Glomerular visceral epithelial cell (primary cell): ENCODE measurements at regions not wholly inside any gene's neighbourhood (a gene's known extent, or its start where the extent isn't known, plus 50 kb on each side); places are given as distances from the start of the nearest gene placed in this dataset.
"Not testable (repeated sequence)": the region's sequence is repeated elsewhere in the genome, so short reads cannot be mapped to it uniquely, and the experiment has no call there.

Experiments
- DNase-seq: peaks from one replicate; pipeline ENCODE4 v3.0.0-alpha.2; 2016; ENCODE audit errors: extremely low spot score

DNA sequence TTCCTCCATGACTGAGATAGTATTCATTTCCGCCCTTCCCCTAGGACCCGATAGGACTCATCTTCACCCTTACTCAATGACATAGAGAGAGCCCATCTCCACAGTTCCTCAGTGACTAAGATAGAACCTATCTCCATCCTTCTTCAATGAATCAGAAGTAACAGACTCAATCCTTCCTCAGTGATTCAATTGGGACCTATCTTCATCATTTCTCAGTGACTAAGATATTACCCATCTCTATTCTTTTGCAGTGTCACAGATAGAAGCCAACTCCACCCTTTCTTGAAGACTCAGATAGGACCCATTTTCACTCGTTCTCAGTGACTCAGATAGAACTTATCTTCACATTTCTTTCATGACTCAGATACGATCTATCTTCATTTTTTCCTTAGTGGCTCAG is 164.6 kb downstream of the FBXO4 start:
- DNase-seq = no peak

DNA sequence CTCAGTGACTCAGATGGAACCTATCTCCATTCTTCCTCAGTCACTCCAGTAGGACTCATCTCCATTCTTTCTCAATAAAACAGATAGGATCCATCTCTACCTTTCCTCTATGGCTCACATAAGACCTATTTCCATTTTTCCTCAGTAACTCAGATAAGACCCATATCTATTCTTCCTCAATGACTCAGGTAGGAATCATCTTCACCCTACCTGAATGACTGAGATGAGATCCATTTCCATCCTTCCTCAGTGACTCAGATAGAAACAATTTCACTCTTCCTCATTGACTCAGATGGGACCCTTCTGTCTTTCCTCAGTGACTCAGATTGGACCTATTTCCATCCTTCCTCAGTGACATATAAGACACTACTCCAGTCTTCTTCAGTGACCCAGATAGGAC is 165.1 kb downstream of the FBXO4 start:
- no peak for DNase-seq

DNA sequence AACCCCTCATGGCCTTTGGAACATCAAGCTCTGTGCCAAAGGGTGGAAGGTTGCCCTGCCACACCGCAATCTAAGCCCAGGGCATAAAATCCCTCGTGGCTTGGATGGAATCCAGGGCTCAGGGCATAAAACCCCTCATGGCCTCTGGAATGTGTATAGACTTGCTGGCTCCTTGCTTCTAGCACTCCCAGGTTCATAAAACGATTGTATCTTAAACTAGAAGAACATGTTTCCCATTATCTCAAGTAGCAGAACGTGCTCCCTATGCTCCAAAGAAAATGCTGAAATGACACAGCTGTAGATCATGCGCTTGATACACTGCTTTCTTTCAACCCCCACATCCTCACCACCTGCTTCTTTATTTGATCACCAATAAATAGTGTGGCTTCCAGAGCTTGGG is 174.8 kb downstream of the FBXO4 start:
- not testable (repeated sequence) for DNase-seq

DNA sequence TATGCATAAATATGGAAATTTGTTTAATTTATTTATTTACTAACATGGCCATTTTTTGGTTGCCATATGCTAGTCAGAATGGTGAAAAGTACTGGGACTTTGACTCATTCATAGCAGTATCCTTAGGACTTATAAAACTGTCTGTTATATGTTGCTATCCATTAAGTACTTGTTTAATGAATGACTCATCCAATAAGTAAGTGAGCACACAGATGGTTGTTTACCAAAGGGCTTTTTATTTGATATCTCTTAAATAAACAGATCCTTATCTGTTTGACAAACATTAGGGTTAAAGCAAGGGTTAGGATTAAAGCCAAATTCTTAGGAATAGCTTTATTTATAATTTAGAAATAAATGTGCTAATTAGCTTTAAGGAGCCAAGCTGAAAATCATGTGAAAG is 183.4 kb downstream of the FBXO4 start:
- DNase-seq = no peak

DNA sequence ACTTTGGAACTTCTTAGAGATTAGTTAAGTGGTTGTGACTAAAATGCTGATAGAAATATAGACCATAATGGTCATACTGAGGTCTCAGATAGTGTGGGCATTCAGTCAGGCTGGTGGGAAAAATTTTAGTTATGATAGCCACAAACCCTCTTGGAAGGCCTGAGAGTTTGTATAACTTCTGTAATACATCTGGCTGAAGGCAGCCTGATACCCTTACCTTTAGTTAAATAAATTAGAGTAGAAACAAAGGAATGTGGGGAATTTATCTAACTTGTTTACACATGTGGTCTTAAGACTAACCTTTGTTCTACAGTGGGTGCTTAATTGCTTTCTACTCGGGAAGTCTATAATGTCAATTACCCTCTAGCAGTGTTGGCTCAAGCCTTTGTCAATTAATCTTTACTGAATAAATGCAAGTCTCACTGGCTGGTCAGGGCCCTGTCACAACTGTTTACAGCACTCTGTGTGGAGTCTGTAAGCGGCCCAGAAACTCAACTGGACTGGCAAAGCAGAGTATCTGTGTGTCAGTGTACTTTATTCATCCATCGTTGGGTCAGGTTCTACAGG is 184.0 kb downstream of the FBXO4 start:
- no peak for DNase-seq

DNA sequence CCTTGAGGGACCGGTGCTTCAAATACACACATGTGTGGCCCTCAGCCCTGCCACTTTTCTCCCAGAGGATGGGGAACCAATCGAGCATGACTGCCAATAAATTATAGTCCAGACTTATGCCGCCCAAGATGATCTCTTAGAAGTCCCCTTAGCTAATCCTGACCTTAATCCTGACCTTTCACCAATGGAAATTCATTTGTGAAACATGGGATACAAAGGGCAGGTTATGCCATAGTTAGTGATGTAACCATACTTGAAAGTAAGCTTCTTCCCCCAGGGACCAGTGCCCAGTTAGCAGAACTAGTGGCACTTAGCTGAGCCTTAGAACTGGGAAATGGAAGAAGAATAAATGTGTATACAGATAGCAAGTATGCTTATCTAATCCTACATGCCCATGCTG is 190.6 kb downstream of the FBXO4 start:
- DNase-seq = not testable (repeated sequence)

DNA sequence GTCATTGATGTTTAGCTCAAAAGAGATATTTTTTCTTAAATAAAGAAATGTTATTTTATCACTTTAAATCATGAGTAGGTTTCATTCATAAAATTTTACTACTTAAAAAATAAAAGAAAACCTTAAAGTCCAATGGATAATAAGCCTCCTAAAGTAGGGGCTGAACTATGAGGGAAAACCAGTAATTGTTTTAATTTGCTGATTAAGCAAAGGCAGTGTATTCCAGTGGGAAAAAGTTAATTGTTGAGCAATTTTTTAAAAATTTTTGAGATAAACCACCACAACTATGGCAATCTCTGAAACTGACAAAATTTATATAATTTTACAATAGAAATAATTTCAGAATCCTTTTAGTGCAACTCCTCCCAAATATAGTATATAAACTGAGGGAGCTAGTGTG is 195.0 kb downstream of the FBXO4 start:
- no peak for DNase-seq

DNA sequence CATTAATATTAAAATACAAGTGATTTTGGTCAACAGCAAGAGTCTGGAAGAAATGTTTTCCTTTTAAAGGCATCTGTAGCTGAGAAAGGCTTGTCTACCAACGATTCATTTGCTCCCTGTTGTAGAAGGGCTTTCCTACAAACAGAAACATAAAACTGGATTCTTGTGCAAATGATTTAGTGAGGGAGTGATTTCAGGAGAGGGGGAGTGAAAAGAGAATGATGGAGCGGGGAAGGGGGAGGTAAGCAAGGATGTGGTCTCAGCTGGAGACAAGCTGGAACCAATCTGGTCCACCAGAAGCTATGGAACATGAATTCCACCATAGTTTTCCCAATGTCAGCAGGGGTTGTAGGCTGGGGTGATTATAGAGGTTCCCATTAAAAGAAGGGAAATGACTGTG is 196.3 kb downstream of the FBXO4 start:
- no peak for DNase-seq

DNA sequence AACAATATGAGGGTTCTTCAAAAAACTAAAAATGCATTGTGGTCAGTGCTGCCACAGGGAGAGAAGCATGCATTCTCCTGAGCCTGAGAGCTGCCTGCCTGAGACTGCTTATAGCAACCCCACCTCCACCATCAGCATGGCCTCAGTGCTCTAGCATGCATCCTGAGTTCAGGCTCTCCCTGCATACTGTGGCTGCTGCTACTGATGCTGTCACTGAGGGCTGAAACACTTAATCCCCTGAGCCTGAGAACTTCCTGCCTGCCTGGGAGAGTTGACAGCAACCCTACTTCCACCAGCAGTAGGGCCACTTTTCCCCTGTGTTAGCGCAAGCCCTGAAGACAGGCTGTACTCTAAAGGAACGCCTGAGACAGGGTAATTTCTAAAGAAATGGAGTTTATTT is 206.0 kb downstream of the FBXO4 start:
- DNase-seq = no peak

DNA sequence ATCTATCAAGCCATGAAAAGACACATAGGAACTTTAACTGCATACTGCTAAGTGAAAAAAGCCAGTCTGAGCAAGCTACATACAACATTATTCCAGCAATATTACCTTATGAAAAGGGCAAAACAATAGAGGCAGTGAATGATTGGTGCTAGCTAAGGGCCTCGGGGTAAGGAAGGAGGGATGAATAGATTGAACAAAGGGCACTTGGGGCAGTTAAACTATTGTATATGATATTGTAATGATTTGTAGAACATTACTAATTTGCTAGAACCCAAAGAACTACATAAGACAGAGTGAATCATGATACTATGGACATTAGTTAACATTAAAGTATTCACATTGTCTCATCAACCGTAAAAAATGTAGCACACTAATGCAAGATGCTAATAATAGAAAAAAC is 218.3 kb downstream of the FBXO4 start:
- no peak for DNase-seq

DNA sequence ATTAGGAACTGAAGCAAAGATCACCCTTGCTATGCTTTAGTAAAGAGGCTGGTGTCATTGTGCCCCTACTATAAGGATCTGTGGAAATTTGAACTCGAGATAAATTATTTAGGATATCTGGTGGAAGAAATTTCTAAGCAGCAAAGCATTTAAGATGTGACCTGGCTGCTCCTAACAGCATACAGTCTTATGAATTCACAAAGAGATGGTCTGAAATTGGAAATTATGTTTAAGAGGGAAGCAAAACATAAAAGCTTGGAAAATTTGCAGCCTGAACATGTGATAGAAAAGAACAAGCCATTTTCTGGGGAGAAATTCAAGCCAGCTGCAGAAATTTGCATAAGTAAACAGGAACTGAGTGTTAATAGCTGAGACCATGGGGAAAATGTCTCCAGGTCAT is 223.7 kb downstream of the FBXO4 start:
- no peak for DNase-seq

DNA sequence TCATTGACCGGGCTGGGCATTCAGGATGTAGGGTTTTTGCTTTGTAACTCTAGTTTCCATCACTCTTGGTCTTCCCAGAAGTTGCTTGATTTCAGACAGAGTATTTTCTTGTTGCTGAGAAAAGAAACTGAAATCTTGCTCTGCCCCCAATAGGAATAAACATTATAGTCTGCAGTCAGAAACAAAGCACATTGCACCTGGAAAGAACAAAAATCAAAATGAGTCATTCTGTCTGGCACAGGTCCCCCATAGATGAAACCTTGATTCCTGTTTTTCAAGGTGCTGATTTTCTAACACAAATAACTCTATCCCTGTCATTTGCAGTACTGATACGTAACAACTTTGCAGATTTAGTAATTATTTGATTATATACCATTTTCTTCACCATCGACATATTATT is 232.1 kb downstream of the FBXO4 start:
- DNase-seq = no peak

DNA sequence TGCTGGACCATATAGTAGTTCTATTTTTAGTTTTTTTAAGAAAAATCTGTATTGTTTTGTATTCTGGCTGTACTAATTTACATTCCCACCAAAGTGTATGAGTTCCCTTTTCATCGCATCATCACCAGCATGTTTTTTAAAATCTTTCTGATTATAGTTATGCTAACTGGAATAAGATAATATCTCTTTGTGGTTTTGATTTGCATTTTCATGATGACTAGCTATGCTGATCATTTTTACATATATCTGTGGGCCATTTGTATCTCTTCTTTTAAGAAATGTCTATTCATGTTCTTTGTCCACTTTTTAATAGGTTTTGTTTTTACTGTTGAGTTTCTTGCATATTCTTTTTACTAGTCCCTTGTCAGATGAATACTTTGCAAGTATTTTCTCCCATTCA is 238.0 kb downstream of the FBXO4 start:
- no peak for DNase-seq

DNA sequence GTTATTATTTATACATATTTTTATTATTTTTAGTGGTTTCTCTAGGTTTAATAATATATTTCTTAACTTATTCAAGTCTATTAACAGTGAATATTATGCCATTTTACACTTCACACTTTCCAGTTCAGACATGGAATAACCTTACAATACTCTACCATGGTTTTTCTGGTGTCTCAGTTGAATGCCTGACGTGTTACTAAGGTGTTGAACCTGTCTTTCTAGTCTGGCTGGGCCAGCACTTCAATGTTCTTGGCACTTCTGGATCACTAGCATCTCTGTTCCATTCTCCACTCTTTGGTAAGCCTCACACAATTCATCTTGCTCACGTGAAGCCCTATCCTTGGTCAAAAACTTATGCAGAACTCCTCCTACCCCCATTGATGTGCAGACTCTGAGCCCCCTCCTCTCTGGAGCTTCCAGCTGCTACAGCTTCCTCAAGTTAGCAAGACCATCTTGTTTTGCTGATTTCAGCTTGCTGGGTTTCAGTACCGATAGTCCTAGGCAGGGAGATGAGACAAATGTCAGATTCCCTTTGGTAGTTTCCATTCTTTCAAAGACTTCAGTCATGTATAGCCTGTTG is 243.1 kb downstream of the FBXO4 start:
- DNase-seq = no peak

DNA sequence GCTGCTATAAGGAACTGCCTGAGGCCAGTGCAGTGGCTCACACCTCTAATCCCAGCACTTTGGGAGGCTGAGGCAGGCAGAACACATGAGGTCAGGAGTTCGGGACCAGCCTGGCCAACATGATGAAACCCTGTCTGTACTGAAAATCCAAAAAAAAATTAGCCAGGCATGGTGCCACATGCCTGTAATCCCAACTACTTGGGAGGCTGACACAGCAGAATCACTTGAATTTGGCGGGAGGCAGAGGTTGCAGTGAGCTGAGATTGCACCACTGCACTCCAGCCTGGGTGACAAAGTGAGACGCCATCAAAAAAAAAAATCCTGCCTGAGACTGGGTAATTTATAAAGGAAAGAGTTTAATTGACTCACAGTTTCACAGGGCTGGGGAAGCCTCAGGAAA is 247.1 kb upstream of the GHR start:
- not testable (repeated sequence) for DNase-seq

DNA sequence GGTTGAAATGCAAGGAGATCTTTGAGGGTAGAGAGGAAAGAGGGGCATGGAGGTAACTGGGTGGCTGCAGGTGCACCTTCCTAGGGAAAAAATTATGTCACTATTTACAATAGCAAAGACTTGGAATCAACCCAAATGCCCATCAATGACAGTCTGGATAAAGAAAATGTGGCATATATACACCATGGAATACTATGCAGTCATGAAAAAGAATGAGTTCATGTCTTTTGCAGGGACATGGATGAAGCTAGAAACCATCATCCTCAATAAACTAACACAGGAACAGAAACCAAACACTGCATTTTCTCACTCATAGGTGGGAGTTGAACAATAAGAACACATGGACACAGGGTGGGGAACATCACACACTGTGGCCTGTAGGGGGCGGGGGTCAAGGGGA is 243.4 kb upstream of the GHR start:
- not testable (repeated sequence) for DNase-seq

DNA sequence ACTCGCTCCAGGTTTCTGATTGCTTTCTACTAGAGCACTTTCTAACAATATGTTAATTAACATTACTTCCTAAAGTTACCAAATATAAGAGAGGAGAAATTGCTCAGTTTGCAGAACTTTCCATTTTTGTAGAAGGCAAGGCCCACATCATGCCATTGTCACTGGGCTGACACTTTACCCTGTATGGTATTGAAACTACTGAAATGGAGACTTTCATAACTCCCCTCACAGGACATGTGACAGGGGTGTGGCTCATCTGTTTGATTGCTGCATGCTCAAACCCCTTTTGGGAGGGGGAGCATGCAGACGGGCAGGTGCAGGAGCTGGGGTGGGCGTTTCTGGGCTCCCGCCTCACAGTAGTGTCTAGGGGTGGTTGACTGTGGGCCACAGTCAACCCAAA is 206.3 kb upstream of the GHR start:
- DNase-seq = no peak

DNA sequence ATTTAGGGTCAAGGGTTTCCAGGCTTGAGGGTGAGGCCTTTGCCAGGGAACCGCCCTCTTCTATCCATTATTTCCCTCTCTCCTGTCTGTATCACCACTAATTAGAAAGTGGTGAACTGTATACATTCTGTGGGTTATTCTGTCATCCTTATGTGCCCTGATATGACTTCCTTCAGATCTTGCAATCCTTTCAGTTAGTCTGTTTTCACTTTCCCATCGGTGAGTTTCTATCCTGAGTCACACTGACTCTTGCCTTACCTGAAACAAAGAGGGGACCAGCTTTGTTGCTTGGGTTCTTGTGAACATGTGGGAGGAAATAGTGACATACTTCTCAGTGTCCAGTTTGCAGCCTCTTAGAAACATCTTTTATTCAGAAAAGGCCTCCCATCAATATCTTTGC is 205.4 kb upstream of the GHR start:
- DNase-seq = no peak

DNA sequence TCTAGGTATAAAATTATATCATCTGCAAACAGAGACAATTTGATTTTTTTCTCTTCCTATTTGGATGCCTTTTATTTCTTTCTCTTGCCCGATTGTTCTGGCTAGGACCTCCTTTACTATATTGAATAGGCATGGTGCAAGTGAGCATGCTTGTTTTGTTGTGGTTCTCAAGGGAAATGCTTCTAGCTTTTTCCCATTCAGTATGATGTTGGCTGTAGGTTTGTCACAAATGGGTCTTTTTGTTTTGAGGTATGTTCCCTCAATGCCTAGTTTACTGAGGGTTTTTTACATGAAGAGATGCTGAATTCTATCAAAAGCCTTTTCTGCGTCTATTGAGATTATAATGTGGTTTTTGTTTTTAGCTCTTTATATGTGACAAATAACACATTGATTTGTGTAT is 198.2 kb upstream of the GHR start:
- no peak for DNase-seq

DNA sequence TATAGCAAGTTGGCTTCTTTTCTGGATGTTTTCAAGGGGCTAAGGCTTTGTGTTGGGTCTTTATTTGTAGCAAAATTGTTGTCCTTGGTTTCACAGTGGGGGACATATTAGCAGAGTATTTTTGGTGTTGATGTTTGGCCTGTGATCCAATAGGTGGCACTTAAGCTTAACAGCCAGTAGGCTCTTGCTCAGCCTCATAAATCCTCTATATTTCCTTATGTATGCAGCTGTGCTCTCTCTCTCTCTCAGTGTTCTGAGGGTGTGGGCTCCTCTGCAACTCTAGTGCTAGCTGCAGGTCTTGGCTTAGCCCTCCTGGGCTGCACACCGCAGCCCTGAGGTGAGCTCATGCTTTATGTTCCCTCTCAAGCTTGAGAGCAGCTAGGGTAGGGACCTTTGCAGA is 195.0 kb upstream of the GHR start:
- no peak for DNase-seq

DNA sequence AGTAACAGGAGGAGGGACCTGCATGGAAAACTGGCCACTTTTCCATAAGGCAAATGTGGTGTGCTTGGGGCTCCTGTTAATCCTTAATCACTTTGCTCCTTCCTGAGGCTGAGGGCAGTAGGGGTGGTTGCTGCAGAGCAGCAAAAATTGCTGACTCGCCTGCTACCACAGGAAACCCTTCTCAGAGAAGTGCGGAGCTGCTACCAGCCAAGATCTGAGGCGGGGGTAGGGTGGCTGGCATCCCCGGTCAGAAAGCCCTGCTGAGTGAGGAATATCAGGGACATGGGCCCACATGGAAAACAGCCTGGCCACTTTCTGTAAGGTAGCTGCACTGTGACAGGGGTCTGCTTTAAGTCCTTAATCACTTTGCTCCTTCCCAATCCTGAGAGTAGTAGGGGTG is 192.4 kb upstream of the GHR start:
- DNase-seq = no peak

DNA sequence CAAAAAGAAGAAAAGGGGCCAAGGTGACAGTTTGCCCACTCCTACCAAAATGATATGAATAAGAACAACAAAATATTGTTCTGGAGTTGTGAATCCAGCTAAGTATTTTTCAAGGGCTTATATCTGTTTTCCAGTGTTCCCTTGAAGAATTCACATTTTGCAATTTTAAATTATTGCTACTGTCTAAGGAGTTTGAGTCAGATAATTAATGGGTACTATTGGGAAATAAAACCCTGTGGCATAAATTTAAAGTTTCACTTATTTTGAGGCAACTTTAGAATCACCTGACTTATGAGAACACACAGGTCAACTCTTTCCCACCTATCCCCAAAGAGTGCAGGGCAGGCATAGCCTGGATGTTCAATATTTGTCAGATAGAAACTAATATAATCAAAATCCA is 188.0 kb upstream of the GHR start:
- no peak for DNase-seq

DNA sequence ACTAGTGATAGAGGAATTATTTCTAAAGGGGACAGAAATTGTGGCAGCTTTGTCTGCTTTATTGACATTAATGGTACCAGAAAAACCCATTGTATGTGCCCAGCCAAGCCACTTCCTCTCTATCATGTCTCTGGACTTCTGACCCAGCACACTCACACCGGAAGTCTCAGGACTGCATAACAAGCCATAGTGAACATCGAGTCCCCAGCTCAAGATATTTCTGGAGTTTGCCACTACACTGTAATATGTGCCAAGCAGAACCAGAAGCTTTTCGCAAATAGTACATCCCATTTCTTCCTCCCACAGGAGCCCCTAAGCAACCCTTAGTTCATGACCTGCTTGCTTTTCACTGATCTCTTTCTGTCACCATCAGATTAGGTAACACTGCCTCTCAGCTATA is 187.4 kb upstream of the GHR start:
- DNase-seq = no peak

DNA sequence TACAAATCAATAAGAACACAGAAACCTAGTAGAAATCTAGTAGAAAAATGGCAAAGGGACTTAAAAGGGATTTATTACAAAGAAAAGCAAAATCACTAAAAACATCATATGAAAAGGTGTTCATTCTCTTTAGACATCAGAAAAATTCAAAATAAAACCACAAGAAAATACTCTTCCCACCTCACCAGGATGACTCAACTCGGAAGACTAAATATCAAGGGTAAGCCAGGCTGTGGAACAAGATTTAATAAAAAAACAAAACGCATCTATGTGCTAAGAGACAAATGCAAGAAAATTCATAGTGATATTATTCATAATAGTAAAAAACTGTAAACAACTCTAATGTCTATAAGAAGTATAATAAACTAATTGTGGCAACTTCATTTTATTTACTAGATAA is 181.6 kb upstream of the GHR start:
- DNase-seq = no peak
